GM18873 (cell line): ENCODE measurements at regions not wholly inside any gene's neighbourhood (a gene's known extent, or its start where the extent isn't known, plus 50 kb on each side); places are given as distances from the start of the nearest gene placed in this dataset.

Experiments
- ATAC-seq: cut with Tn5 transposase; IDR thresholded peaks from one replicate; pipeline ENCODE4 v1.9.1; 2021; ENCODE audit warnings: mild to moderate bottlenecking, moderate library complexity, moderate number of reproducible peaks; ENCODE audit not compliant: unreplicated experiment, low FRiP score

DNA sequence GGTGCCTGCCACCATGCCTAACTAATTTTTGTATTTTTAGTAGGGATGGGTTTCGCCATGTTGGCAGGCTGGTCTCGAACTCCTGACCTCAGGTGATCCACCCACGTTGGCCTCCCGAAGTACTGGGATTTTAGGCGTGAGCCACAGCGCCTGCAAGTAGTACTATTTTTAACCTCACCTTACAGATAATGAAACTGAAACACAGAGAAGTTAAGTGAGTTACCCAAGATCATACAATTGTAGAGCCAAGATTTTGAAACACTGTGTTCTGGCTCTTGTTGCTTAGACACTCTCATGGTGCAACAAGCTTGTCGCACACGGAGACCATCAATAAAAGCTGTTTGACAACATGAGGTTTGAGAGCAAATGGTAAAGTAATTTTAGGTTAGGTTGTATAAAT, 159.1 kb upstream of the LMNTD1 start:
- ATAC-seq: no peak

DNA sequence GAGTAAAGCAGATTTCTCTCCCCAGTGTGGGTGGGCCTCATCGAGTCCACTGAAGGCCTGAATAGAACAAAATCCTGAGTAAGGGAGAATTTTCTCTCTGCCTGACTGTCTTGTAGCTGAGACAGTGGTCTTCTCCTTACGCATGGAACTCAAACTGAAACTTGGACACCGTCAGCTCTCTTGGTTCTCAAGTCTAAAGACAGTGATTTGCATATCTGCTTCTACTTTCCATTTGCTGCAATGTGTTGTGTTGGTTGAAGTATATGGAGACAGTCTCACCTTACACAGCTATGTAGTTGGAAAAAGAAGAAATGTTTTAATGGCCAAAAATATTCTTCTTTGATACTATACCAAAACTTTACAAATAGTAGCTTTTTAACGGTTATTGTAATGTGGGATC, 160.2 kb upstream of the LMNTD1 start:
- ATAC-seq: peak; percentile 99

DNA sequence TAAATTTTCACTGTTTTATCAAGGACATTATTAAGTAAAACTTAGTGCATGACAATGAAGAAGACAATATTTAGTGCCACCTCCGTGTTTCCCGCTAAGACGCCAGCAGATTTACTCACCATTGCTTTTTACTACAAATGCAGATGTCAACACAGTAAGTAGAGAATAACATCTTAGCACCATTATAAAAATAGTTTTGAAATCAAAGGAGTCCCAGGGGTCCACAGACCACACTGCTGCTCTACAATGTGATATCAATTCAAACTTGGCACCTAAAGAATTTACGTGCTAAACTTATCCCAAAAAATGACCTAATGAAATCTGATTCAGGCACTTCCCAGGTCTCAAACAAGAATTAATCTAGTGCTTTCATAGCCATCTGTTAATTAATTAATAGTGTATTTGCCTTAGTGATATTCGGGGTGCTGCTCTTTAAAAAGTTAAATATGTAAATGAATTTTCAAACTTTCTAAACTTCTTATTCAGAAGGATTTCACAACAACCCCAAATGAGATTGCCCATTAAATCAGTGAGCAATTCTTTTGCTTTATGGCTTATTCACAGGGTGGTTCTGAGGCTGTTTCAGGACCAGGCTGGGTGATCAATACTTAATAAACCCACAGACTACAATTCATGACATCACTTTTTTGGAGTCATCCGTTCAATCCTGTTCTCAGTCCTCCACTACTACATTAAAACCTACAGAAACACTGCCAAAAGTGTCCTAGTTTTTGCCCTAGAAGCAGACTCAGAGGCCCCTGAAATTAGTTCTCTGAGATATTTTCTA, 161.3 kb upstream of the LMNTD1 start:
- ATAC-seq: no peak

DNA sequence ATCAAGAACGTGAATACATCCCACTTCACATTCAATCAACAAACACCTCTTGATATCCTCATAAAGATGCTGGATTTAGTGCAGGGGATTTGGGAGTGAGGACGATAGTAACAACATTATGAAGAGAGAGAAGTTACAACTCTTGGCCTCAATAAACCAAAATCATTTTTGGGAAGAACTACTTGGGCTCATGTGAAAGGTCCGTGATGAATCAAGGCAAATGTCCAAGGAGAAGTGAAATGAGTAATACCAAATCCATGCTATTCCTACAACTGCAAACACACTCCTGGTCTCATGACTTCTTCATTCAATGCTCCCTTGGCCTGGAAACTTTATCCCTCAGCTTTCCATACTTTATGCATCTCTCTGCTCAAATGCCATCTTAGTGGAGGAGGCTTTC, 162.0 kb upstream of the LMNTD1 start:
- ATAC-seq: no peak

DNA sequence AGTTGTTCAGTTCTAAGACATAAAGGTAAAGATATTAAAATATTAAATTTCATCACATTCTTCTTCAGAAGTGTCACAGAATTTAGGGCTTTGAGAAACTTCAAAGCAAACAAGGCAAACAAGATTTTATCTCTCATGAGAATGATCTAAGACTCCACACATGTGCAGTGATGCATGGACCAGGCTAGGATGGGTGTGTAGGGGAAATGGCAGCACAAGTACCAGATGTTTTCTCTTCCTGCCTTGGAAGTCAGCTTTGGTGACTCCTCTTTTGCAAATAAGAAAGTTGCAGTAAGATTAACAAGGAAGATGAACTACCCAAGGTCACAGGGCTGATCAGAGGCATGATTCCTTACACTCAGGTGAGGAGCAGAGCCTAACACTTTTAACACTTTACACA, 163.8 kb upstream of the LMNTD1 start:
- no peak for ATAC-seq

DNA sequence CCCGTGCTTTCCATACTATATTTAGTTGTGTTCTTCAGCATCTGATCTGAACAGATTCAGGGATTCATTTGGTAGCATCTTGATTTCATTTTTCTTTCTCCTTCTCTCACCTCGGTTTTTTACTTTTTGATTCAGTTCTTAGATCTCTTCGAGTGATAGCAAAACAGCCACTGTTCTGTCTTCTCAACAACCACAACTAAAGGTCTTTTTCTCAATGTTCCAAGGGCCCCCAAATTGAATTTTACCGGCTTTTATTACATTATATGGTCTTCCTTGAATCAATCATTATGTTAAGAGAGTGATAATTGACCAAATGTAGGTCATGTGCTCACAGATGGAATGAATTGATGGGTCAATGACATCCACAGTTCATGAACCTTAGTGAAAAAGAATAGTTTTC, 164.5 kb upstream of the LMNTD1 start:
- no peak for ATAC-seq

DNA sequence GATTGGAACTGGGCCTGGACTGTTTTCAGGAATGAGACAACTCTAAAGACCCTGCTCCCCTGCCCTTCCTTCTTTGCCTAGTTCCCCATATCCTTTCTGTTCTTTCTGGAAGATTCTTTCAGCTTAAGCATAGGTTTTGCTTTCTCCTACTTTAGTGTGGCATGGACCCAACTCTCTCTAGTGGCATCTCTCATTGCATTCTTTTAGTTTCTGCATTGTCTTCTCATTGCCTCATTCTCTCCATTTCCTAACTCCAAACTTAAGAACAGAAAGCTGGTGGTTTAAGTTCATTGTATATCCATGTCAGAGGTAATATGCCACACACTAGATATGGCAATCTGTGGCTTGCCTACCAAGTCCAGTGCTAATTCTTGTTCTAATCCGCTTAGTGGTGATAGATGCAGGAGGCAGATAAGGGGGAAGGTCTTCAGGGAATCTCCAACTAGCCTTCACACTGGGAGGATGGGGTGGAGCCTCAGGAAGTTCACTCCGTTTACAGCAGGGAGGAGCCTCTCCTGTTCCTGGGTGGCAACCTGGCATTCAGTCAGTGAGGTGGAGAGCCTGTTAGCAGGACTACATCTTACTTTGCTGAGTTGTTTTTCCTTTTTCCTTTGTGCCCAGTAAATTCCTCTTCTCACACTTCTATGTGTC, 165.1 kb upstream of the LMNTD1 start:
- no peak for ATAC-seq

DNA sequence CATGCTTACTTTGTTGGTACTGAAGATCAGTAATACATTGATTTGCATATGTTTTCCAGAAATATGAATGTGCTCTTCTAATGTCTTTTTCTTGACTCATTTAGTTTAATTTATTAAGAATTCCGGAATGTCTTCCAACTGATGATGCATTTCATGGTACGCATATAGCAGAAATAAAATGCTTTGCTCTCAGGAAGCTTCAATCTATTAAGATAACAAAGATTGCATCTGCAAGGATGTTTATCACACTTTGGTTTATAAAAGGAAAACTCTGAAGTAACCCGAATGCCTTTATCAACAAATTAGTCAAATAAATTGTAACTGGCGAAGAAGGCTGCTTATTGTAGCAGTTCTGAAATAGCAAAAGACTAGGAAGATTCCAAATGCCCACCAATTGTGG, 166.4 kb upstream of the LMNTD1 start:
- no peak for ATAC-seq

DNA sequence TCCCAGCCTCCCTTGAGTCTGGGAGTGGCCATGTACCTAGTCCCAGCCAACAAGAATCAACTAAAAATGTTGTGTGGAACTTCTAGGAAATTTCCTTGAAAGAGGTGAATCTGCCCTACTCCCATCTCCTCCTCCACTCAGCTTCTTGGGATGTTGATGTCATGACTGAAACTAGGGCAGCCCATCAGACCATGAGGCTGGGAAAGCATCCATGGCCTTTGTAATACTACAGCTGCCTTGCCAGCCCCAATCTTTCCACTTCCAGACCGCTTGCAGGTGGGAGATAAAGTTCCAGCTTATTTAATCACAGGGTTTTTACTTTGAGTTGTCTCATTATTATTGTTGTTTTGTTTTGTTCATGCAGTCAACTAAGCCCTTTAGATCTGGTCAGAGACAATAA, 170.3 kb upstream of the LMNTD1 start:
- ATAC-seq: no peak

DNA sequence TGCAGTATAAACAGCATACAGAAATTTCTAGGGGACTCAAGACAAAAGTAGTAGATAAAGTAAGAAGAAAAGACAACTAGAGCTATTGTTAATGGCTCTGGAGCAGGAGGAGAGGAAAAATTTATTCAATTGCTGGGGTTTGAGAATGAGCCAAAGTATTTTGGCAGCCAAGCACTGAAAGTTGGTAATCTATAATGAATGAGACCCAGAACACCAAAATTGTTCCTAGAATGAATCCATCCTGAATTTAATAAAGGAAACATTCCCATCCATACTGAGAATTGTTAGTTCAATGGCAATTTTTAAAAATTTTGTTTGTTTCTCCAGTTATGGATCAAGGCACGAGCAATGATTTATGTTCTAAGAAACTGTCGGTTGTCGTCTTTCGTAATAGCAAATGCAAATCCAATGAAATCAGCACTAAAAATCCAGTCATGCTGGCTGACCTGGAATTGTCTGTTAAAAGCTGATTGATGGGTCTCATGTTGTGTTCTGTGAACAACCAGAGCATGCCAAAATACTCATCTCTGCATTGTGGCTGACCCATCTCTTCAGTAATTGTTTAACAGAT, 170.9 kb upstream of the LMNTD1 start:
- ATAC-seq: no peak

DNA sequence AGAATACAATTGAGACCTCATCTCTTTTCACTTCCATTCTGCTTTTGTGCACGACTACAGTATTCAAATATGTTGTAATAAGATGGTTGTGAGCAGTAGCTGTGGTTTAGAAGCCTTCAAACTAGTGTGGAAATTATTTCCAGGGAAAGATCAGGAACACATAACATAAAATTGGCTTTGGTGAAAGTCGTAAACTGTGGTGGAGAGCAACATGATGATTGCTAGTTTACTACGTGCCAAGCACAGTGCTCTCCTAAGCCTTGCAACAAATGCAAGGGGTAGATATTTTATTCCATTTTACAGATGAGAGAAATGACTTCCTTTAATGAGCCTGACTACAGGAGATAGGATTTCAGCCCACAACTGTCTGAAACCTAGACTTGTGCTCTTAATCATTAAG, 172.4 kb upstream of the LMNTD1 start:
- ATAC-seq: no peak

DNA sequence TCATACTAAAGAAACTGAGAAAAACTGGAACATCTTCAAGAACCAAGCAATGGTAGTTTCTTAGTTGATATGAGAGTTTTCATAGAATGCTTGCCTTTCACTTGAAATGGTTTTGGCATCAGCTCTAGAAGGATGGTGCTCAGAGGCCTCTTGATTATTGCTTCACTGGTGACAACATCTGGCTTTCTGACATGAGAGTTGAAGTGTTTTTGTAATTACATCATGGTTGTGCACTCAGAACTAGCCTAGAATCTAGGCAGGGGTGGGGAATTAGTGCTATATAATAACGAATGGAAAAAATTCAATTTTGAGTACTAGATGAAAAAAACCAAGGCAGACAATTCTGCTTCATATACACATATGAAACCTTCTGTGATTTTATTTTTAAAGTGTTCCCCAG, 172.8 kb upstream of the LMNTD1 start:
- no peak for ATAC-seq

DNA sequence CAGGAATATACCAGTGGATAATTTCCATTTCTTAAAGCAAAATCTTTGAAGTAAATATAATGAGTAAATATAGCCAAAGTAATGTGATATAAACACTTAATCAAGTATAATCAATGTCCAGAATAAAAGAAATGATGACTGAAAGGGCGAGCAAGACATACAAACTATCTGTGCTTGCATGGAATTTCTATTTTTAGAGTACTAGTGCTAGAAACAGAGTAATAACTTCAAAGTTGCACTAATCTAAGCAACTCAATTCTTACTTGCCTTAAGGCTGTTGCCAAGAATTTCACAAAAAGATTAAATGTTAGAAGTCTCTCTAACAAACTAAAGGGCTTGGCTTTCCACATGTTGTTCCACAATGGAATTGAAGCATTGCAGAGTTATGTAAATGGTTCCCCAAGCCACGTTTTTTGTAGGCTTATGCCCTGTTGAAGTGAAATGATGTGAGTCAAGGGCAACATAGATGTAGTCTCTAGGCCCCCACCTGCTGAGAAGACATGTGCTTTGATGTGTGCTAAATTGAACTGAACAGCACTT, 175.0 kb upstream of the LMNTD1 start:
- ATAC-seq: no peak

DNA sequence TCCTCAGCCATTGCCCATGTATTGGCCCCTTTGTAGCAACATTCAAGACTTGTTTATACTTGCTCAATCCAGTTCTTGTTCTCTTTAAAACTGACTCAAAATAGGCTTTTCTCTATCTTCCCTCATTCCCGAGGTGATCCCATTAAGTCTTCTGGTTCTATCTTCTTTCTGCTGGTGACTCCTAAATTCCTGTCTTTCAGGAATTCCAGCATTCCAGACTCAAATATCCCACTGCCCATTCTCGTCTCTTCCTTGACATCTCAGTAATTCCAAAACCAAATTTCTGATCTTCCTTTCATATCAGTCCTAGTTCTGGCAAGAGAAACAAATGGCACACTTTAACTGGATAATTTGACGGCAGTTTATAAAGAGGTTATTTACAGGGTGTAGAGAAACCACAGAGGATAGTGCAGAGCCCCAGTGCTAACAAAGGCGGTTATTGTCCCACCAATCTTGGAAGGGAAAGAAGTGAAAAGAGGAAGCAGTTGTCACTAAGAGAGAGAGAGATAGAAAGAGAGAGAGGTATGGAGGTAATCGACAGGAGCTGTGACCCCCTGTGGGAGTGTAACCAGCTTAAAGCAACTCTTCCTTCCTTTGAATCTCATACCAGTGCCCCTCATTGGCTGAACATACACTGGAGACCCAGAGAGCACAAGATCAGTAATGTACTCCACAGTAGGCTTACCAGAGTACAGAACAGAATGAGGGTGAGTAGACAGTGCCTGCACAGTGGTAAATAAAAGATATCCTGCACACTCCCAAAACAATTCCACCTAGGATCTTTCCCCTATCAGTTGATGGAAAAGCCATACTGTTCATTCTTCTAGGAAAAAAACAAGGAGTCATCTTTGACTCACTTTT, 177.6 kb upstream of the LMNTD1 start:
- ATAC-seq: no peak

DNA sequence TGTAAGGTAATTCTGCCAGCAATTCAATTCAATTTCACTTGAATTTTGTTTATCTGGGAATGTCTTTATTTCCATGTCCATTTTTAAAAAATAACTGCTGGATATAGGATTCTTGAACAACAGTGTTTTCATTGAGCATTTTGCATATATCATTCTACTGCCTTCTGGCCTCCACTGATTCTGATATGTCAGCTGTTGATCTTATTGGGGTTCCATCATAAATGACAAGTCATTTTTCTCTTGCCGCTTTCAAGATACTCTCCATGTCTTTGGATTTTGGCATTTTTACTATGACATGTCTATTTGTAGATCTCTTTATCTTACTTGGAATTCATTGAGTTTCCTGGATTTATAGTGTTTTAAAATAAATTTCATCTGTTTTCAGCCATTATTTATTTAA, 180.5 kb upstream of the LMNTD1 start:
- ATAC-seq: no peak

DNA sequence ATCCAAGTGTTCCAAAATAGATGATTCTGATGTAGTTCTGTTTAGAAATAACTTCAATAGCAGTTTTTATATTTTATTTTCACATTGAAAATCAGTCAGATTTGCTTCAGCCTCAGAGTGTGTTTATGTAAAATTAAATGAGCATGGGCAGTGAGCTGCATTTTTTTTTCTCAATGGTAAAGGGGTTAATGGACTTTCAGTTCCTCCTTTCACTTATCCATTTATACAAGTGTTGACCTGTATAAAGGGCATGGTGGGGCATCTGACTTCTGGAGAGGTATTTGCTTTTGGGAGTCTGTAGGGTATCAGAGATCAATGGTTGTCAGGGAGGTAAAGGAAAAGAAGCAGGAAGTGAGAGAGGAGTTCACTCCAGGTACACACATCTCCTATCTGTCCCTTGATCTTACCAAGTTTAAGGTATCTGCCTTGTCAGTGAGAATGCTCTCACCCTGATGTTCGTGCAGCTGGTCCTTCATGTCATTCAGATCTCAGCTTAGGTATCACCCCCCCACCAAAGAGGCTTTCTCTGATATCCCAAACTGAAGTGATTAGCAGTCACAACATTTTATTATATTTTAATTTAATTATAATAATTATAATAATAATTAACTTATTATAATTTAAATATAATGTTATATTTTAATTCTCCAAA, 181.6 kb upstream of the LMNTD1 start:
- no peak for ATAC-seq

DNA sequence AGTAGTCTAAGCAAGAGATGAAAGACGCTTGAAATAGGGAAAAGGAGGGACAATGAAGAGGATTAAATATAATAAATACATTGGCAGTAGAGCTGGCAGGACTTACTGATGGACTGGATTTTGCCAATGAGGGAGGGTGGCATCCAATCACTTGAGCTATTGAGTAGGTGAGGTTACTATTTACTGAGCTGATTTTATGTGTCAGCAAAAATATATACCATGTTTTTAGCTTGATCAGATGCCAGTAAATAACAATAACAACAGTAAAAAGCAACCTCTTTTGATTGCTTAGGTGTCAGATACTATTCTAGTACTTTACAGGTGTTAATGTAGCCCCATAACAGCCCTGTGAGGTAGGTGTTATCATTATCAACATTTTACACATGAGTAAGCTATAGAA, 187.5 kb upstream of the LMNTD1 start:
- ATAC-seq: no peak

DNA sequence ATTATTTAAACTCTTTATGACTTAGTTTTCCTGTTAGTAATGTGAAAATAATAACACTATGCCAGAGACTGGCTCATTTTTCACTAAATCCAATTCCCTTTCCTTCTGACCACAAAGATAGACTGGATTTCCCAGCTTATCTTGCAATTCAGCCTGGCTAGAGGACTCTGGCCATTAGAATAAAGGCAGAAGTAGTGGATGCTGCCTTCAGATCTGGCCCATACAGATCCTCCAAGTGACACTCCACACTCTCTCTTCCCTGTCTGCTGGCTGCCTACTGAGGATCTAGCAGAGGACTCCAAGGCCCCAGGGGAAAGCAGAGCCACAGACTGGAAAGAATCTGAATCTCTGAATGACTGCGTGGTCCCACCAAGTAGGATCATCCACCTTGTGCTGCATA, 188.8 kb upstream of the LMNTD1 start:
- no peak for ATAC-seq

DNA sequence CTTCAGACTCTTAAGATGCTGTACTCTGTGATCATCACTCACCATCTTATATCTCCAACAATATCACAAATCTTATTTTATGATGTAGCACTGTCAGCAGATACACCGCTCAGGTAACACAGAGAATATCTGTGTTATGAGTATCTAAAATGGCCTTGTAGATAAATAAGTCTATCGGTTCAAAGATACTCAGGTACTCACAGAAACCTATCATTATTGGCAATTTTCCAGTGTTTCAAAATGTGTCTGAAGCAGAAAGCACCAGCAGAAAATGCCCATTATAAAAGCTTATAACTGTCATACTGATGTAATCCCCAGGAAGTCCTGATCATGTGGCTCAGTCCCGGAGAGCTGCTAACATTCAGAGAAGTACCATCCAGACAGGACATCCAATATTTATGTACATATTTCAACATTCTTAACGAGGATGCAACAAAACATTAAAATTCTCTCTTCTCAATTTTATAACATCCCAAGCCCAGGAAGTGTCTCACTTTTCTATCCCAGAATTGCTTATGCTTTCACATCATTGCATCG, 190.7 kb upstream of the LMNTD1 start:
- ATAC-seq: no peak

DNA sequence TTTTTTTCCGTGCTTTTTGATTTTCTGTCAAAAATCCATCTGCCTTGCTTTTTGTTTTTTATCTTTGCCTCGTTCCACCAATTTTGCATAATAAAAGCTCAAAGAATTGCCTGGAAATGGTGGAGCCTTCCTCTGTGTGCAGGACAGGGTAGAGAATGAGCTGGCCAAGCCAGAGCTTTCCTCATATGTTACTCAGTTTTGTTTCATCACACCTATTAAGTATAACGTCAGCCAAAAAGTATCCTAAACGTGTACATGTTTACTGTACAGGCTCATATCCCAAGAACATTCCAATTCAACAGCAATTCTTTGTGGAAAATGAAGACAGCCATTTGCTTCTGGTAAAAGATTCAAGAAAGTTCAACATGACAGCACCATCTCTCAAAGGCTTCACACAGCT, 191.2 kb upstream of the LMNTD1 start:
- ATAC-seq: no peak
